Liver (tissue), 8 donors: ENCODE measurements at regions not wholly inside any gene's neighbourhood (a gene's known extent, or its start where the extent isn't known, plus 50 kb on each side); places are given as distances from the start of the nearest gene placed in this dataset.

Experiments used
- DNase-seq: peaks from one replicate; pipeline ENCODE4 v3.0.0-alpha.2; 2017; ENCODE audit warnings: low spot score
- H3K27ac ChIP-seq, 2 donors: one replicate each; pipeline ENCODE4 v1.7.0; 2013; ENCODE audit warnings: inconsistent platforms in 2 of 2, low read length in 2 of 2, control low read depth in 1 of 2, low read depth in 1 of 2, mild to moderate bottlenecking in 1 of 2
- H3K27me3 ChIP-seq, 4 donors: one replicate each; pipeline versions ENCODE4 v1.6.1 to v1.7.0; 2013; ENCODE audit warnings: low read length in 3 of 4, inconsistent platforms in 1 of 4, mild to moderate bottlenecking in 1 of 4, moderate library complexity in 1 of 4; ENCODE audit not compliant: control insufficient read depth in 4 of 4, insufficient read depth in 4 of 4
- H3K36me3 ChIP-seq, 4 donors: one replicate each; pipeline versions ENCODE4 v1.6.1 to v1.7.0; 2013; ENCODE audit warnings: low read length in 3 of 4, mild to moderate bottlenecking in 3 of 4, low read depth in 1 of 4, moderate library complexity in 1 of 4; ENCODE audit not compliant: control insufficient read depth in 4 of 4, insufficient read depth in 3 of 4
- H3K4me1 ChIP-seq, 4 donors: one replicate each; pipeline versions ENCODE4 v1.6.1 to v1.7.0; 2013; ENCODE audit warnings: low read length in 3 of 4, mild to moderate bottlenecking in 3 of 4, moderate library complexity in 1 of 4; ENCODE audit not compliant: control insufficient read depth in 4 of 4, insufficient read depth in 4 of 4
- H3K4me3 ChIP-seq, 3 donors: one replicate each; pipeline versions ENCODE4 v1.6.1 to v1.7.0; 2013; ENCODE audit warnings: low read length in 3 of 3, control low read depth in 1 of 3, low read depth in 1 of 3, mild to moderate bottlenecking in 1 of 3
- H3K9ac ChIP-seq, 2 donors: one replicate each; pipeline ENCODE4 v1.7.0; 2013; ENCODE audit warnings: low read length in 2 of 2, mild to moderate bottlenecking in 2 of 2, moderate library complexity in 2 of 2, control low read depth in 1 of 2, low read depth in 1 of 2
- H3K9me3 ChIP-seq, 4 donors: one replicate each; pipeline versions ENCODE4 v1.6.1 to v1.7.0; 2013; ENCODE audit warnings: low read length in 3 of 4; ENCODE audit not compliant: control insufficient read depth in 4 of 4
- EGR1 ChIP-seq, 2 donors: IDR thresholded peaks; 2 replicates each; pipeline ENCODE4 v1.6.1; 2016 to 2018; ENCODE audit warnings: antibody characterized with exemption in 2 of 2, low read depth in 2 of 2
- FOXA1 ChIP-seq: IDR thresholded peaks from 2 replicates; pipeline ENCODE4 v1.6.1; 2016; ENCODE audit warnings: antibody characterized with exemption
- FOXA2 ChIP-seq: IDR thresholded peaks from 2 replicates; pipeline ENCODE4 v1.6.1; 2016; ENCODE audit warnings: antibody characterized with exemption
- GABPA ChIP-seq, 2 donors: IDR thresholded peaks in 1 of 2; conservative IDR thresholded peaks in 1 of 2; 2 replicates each; pipeline ENCODE4 v1.6.1; 2016; ENCODE audit warnings: antibody characterized with exemption in 2 of 2, mild to moderate bottlenecking in 1 of 2, moderate library complexity in 1 of 2
- HNF4A ChIP-seq, 2 donors: conservative IDR thresholded peaks; 2 replicates each; pipeline ENCODE4 v1.6.1; 2016; ENCODE audit warnings: antibody characterized with exemption in 2 of 2, mild to moderate bottlenecking in 2 of 2
- HNF4G ChIP-seq: IDR thresholded peaks from 2 replicates; pipeline ENCODE4 v1.6.1; 2016; ENCODE audit warnings: antibody characterized with exemption
- NR2F2 ChIP-seq: IDR thresholded peaks from 2 replicates; pipeline ENCODE4 v1.6.1; 2016; ENCODE audit warnings: antibody characterized with exemption
- RAD21 ChIP-seq, 2 donors: IDR thresholded peaks; 2 replicates each; pipeline ENCODE4 v1.6.1; 2016; ENCODE audit warnings: antibody characterized with exemption in 2 of 2, mild to moderate bottlenecking in 2 of 2
- RXRA ChIP-seq, 2 donors: IDR thresholded peaks; 2 replicates each; pipeline ENCODE4 v1.6.1; 2017 to 2018; ENCODE audit warnings: antibody characterized with exemption in 2 of 2, mild to moderate bottlenecking in 1 of 2
- SP1 ChIP-seq: IDR thresholded peaks from 2 replicates; pipeline ENCODE4 v1.6.1; 2018; ENCODE audit warnings: antibody characterized with exemption, mild to moderate bottlenecking
- TAF1 ChIP-seq: conservative IDR thresholded peaks from 2 replicates; pipeline ENCODE4 v1.6.1; 2016; ENCODE audit warnings: antibody characterized with exemption, mild to moderate bottlenecking
- YY1 ChIP-seq: IDR thresholded peaks from 2 replicates; pipeline ENCODE4 v1.6.1; 2016; ENCODE audit warnings: antibody characterized with exemption, mild to moderate bottlenecking
- ZBTB33 ChIP-seq: IDR thresholded peaks from 2 replicates; pipeline ENCODE4 v1.6.1; 2016; ENCODE audit warnings: antibody characterized with exemption
- WGBS: extraction: QIAGEN DNeasy Blood & Tissue Kit; methylation state at CpG from one replicate; pipeline ENCODE4 v1.1.7; 2013; 5-methylcytosine and 5-hydroxymethylcytosine counted together
- TF ChIP-seq, protein P1 (sequence below): fragments of 150-350 bp; IDR thresholded peaks from 2 replicates; pipeline ENCODE4 v1.5.1; 2017; ENCODE audit warnings: improper control_type of control experiment, low read depth, low read length; ENCODE audit not compliant: missing input control
- TF ChIP-seq, protein P2 (sequence below): IDR thresholded peaks from 2 replicates; pipeline ENCODE4 v1.6.1; 2016; ENCODE audit warnings: antibody characterized with exemption
- TF ChIP-seq, protein P3 (sequence below): IDR thresholded peaks from 2 replicates; pipeline ENCODE4 v1.6.1; 2016; ENCODE audit warnings: antibody characterized with exemption
- donor health status: healthy.
- donor health status: healthy.
- donor health status: healthy.
- donor health status: healthy.
- donor health status: healthy.

- TF ChIP-seq, protein P1, sequence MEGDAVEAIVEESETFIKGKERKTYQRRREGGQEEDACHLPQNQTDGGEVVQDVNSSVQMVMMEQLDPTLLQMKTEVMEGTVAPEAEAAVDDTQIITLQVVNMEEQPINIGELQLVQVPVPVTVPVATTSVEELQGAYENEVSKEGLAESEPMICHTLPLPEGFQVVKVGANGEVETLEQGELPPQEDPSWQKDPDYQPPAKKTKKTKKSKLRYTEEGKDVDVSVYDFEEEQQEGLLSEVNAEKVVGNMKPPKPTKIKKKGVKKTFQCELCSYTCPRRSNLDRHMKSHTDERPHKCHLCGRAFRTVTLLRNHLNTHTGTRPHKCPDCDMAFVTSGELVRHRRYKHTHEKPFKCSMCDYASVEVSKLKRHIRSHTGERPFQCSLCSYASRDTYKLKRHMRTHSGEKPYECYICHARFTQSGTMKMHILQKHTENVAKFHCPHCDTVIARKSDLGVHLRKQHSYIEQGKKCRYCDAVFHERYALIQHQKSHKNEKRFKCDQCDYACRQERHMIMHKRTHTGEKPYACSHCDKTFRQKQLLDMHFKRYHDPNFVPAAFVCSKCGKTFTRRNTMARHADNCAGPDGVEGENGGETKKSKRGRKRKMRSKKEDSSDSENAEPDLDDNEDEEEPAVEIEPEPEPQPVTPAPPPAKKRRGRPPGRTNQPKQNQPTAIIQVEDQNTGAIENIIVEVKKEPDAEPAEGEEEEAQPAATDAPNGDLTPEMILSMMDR, result no peak
- TF ChIP-seq, protein P2, sequence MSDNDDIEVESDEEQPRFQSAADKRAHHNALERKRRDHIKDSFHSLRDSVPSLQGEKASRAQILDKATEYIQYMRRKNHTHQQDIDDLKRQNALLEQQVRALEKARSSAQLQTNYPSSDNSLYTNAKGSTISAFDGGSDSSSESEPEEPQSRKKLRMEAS, result no peak
These were observed 404.9 kb upstream of the MMS22L start (continued) for GRCh38 chr6:97687916-97688315.

DNA sequence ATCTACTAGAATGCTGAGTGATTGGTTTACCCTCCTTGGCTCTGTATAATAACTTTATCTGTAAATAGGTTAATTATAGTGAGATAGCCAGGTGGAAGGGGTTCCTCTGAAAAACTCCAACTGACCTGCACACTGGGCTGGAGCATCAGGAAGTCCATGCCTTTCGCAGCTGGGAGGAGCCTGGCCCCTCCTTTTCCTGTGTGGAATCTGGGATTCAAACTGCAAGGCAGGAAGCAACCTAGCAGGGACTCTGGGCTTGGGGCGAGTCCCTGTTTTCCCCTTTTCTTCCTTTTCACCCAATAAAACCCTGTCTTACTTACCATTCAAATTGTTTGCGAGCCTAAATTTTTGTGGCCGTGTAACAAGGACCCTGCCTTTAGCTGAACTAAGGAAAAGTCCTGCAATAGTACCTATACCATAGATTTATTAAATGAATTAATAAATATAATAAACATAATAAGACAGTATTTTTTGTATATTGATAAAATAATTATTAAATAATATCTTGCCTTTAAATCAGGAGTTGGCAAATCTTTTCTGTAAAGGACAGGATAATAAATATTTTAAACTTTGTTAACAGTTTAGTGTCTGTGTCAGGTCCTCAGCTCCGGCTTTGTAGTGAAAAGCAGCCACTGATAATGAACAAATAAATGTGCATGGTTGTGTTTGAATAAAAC is 406.2 kb upstream of the MMS22L start:
- WGBS, result 77% methylated on average over 5 of the region's 5 CpGs
- no peak for DNase-seq
- H3K9ac ChIP-seq, result no peak overlapping the region
- no peak overlapping the region for H3K4me3 ChIP-seq
- H3K36me3 ChIP-seq, result no peaks in the 10 kb centered on the region
- H3K4me1 ChIP-seq, result no peaks in the 10 kb centered on the region
- H3K27ac ChIP-seq, result no peak overlapping the region
- TF ChIP-seq FOXA1, result no peak
- no peak for TF ChIP-seq ZBTB33
- TF ChIP-seq, protein P3, sequence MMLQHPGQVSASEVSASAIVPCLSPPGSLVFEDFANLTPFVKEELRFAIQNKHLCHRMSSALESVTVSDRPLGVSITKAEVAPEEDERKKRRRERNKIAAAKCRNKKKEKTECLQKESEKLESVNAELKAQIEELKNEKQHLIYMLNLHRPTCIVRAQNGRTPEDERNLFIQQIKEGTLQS, result no peak
- TF ChIP-seq SP1, result no peak
- TF ChIP-seq NR2F2, result no peak
- no peak for TF ChIP-seq GABPA (IDR thresholded peaks at IDR 0.05 in 1 of 2, conservative IDR thresholded peaks at IDR 0.05 in 1 of 2)
- no peak for TF ChIP-seq RXRA (IDR thresholded peaks at IDR 0.05)
- no peaks in the 10 kb centered on the region for H3K27me3 ChIP-seq
- H3K9me3 ChIP-seq, result no peaks in the 10 kb centered on the region

DNA sequence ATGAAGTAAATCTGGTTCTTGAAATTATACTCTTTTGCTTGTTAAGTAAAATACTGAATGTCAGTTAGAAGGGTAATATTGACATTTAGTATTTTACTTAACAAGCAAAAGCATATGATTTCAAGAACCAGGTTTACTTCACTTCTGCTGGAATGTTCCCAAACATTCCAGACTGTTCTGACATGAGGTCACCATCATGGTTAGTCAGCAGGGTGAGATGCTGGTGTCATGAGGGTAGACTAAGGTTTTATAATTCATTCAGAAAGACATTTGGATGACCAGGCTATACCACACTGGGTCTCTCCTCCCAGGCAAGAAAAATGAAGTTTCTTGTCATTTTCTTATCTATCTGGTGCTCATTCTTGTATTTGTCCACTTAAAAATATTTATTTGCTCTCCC is 414.4 kb upstream of the MMS22L start:
- Histone ChIP-seq H3K27ac (no peak overlapping the region), H3K9ac (no peak overlapping the region), H3K4me3 (no peak overlapping the region), H3K4me1 (no peaks in the 10 kb centered on the region), H3K9me3 (no peaks in the 10 kb centered on the region), H3K27me3 (peaks cover 0 to 3% (median 0%) of the 10 kb centered on the region in 4 donors), H3K36me3 (no peaks in the 10 kb centered on the region)
- DNase-seq, result no peak
- TF ChIP-seq, protein P1, result no peak
- TF ChIP-seq FOXA1 (no peak), ZBTB33 (no peak), SP1 (no peak), YY1 (no peak), NR2F2 (no peak), EGR1 (IDR thresholded peaks at IDR 0.05; ENCODE audit: low read depth in 2 of 2) (no peak), HNF4A (conservative IDR thresholded peaks at IDR 0.05) (no peak), FOXA2 (no peak), HNF4G (no peak), TAF1 (no peak), RXRA (IDR thresholded peaks at IDR 0.05) (no peak), RAD21 (IDR thresholded peaks at IDR 0.05) (no peak)
- TF ChIP-seq, protein P3, result no peak
- TF ChIP-seq, protein P2, result no peak
